Activated naive CD4-positive, alpha-beta T cell treated with anti-CD3 and anti-CD28 coated beads, Interleukin-2, amount 50 U/mL, for 24 hours (primary cell): ENCODE measurements at regions not wholly inside any gene's neighbourhood (a gene's known extent, or its start where the extent isn't known, plus 50 kb on each side); places are given as distances from the start of the nearest gene placed in this dataset.

ENCODE experiments used
- H3K27ac Mint-ChIP-seq: one replicate; pipeline ENCODE4 v1.8.0; 2021; ENCODE audit warnings: mild to moderate bottlenecking, mixed read lengths
- H3K27me3 Mint-ChIP-seq: one replicate; pipeline ENCODE4 v1.8.0; 2021; ENCODE audit warnings: mixed read lengths
- H3K36me3 Mint-ChIP-seq: one replicate; pipeline ENCODE4 v1.8.0; 2021; ENCODE audit warnings: mixed read lengths
- H3K4me1 Mint-ChIP-seq: one replicate; pipeline ENCODE4 v1.8.0; 2021; ENCODE audit warnings: mixed read lengths
- H3K4me3 Mint-ChIP-seq: one replicate; pipeline ENCODE4 v1.8.0; 2021; ENCODE audit warnings: mild to moderate bottlenecking, mixed read lengths
- H3K9me3 Mint-ChIP-seq: one replicate; pipeline ENCODE4 v1.8.0; 2021; ENCODE audit warnings: mixed read lengths

GRCh38 chr11:45073685-45074141 lies 72.7 kb upstream of the PRDM11 start:
- Mint-ChIP-seq H3K27ac (no peak overlapping the region), H3K4me3 (no peak overlapping the region), H3K36me3 (no peaks in the 10 kb centered on the region), H3K4me1 (peaks cover 23% of the 10 kb centered on the region), H3K27me3 (no peaks in the 10 kb centered on the region), H3K9me3 (no peaks in the 10 kb centered on the region)

- Mint-ChIP-seq H3K27me3 (no peaks in the 10 kb centered on the region), H3K9me3 (no peaks in the 10 kb centered on the region), H3K36me3 (no peaks in the 10 kb centered on the region), H3K27ac (peak overlapping the region; percentile 6), H3K4me1 (peaks cover 41% of the 10 kb centered on the region), H3K4me3 (no peak overlapping the region)
Measured at GRCh38 chr11:45075519-45075918, 70.9 kb upstream of the PRDM11 start.

- Mint-ChIP-seq H3K27me3 (no peaks in the 10 kb centered on the region), H3K27ac (no peak overlapping the region), H3K36me3 (no peaks in the 10 kb centered on the region), H3K9me3 (no peaks in the 10 kb centered on the region), H3K4me1 (peaks cover 45% of the 10 kb centered on the region), H3K4me3 (no peak overlapping the region)
Measured at GRCh38 chr11:45075952-45076351, 70.5 kb upstream of the PRDM11 start.

GRCh38 chr11:45076761-45077160 lies 69.7 kb upstream of the PRDM11 start:
- H3K9me3 Mint-ChIP-seq, result no peaks in the 10 kb centered on the region
- no peaks in the 10 kb centered on the region for H3K27me3 Mint-ChIP-seq
- H3K27ac Mint-ChIP-seq, result no peak overlapping the region
- peaks cover 2% of the 10 kb centered on the region for H3K36me3 Mint-ChIP-seq
- peaks cover 53% of the 10 kb centered on the region for H3K4me1 Mint-ChIP-seq
- H3K4me3 Mint-ChIP-seq, result no peak overlapping the region

- Mint-ChIP-seq H3K27me3 (no peaks in the 10 kb centered on the region), H3K9me3 (no peaks in the 10 kb centered on the region), H3K4me1 (peaks cover 54% of the 10 kb centered on the region), H3K36me3 (peaks cover 4% of the 10 kb centered on the region), H3K4me3 (peak overlapping the region; percentile 26), H3K27ac (peak overlapping the region; percentile 79)
Measured at GRCh38 chr11:45078236-45079074, 68.0 kb upstream of the PRDM11 start.

- Mint-ChIP-seq H3K4me3 (peak overlapping the region; percentile 26), H3K9me3 (no peaks in the 10 kb centered on the region), H3K36me3 (peaks cover 4% of the 10 kb centered on the region), H3K27ac (peak overlapping the region; percentile 79), H3K27me3 (no peaks in the 10 kb centered on the region), H3K4me1 (peaks cover 58% of the 10 kb centered on the region)
Measured at GRCh38 chr11:45079075-45079444, 67.4 kb upstream of the PRDM11 start.

GRCh38 chr11:45079567-45079942 lies 66.9 kb upstream of the PRDM11 start:
- H3K4me3 Mint-ChIP-seq, result peak overlapping the region; percentile 63
- peaks cover 4% of the 10 kb centered on the region for H3K36me3 Mint-ChIP-seq
- no peaks in the 10 kb centered on the region for H3K27me3 Mint-ChIP-seq
- peak overlapping the region; percentile 79 for H3K27ac Mint-ChIP-seq
- no peaks in the 10 kb centered on the region for H3K9me3 Mint-ChIP-seq
- peaks cover 60% of the 10 kb centered on the region for H3K4me1 Mint-ChIP-seq

- H3K9me3 Mint-ChIP-seq, result no peaks in the 10 kb centered on the region
- peaks cover 4% of the 10 kb centered on the region for H3K36me3 Mint-ChIP-seq
- no peaks in the 10 kb centered on the region for H3K27me3 Mint-ChIP-seq
- peak overlapping the region; percentile 63 for H3K4me3 Mint-ChIP-seq
- peak overlapping the region; percentile 92 for H3K27ac Mint-ChIP-seq
- H3K4me1 Mint-ChIP-seq, result peaks cover 56% of the 10 kb centered on the region
Measured at GRCh38 chr11:45079943-45080719, 66.3 kb upstream of the PRDM11 start.

- H3K4me1 Mint-ChIP-seq, result peaks cover 56% of the 10 kb centered on the region
- peaks cover 4% of the 10 kb centered on the region for H3K36me3 Mint-ChIP-seq
- no peaks in the 10 kb centered on the region for H3K9me3 Mint-ChIP-seq
- peak overlapping the region; percentile 56 for H3K27ac Mint-ChIP-seq
- H3K27me3 Mint-ChIP-seq, result no peaks in the 10 kb centered on the region
- H3K4me3 Mint-ChIP-seq, result no peak overlapping the region
Measured at GRCh38 chr11:45082744-45083543, 63.5 kb upstream of the PRDM11 start.

GRCh38 chr11:45083544-45084087 lies 62.8 kb upstream of the PRDM11 start:
- peaks cover 4% of the 10 kb centered on the region for H3K36me3 Mint-ChIP-seq
- peaks cover 52% of the 10 kb centered on the region for H3K4me1 Mint-ChIP-seq
- no peak overlapping the region for H3K4me3 Mint-ChIP-seq
- no peak overlapping the region for H3K27ac Mint-ChIP-seq
- no peaks in the 10 kb centered on the region for H3K9me3 Mint-ChIP-seq
- H3K27me3 Mint-ChIP-seq, result no peaks in the 10 kb centered on the region

- no peaks in the 10 kb centered on the region for H3K27me3 Mint-ChIP-seq
- H3K4me3 Mint-ChIP-seq, result no peak overlapping the region
- H3K27ac Mint-ChIP-seq, result no peak overlapping the region
- H3K4me1 Mint-ChIP-seq, result peaks cover 29% of the 10 kb centered on the region
- H3K36me3 Mint-ChIP-seq, result peaks cover 4% of the 10 kb centered on the region
- H3K9me3 Mint-ChIP-seq, result no peaks in the 10 kb centered on the region
Measured at GRCh38 chr11:45085646-45086501, 60.6 kb upstream of the PRDM11 start.

GRCh38 chr11:45086526-45086925 lies 59.9 kb upstream of the PRDM11 start:
- H3K4me1 Mint-ChIP-seq, result peaks cover 23% of the 10 kb centered on the region
- H3K9me3 Mint-ChIP-seq, result no peaks in the 10 kb centered on the region
- H3K27ac Mint-ChIP-seq, result no peak overlapping the region
- no peaks in the 10 kb centered on the region for H3K27me3 Mint-ChIP-seq
- H3K36me3 Mint-ChIP-seq, result peaks cover 2% of the 10 kb centered on the region
- H3K4me3 Mint-ChIP-seq, result no peak overlapping the region

GRCh38 chr11:45087086-45087899 lies 59.1 kb upstream of the PRDM11 start:
- Mint-ChIP-seq H3K9me3 (no peaks in the 10 kb centered on the region), H3K4me1 (peaks cover 17% of the 10 kb centered on the region), H3K27me3 (no peaks in the 10 kb centered on the region), H3K4me3 (no peak overlapping the region), H3K36me3 (peaks cover 2% of the 10 kb centered on the region), H3K27ac (no peak overlapping the region)

GRCh38 chr11:45087900-45088160 lies 58.6 kb upstream of the PRDM11 start:
- Mint-ChIP-seq H3K4me3 (no peak overlapping the region), H3K27ac (no peak overlapping the region), H3K4me1 (peaks cover 13% of the 10 kb centered on the region), H3K27me3 (no peaks in the 10 kb centered on the region), H3K9me3 (no peaks in the 10 kb centered on the region), H3K36me3 (no peaks in the 10 kb centered on the region)
